ENCODE measurements at regions not wholly inside any gene's neighbourhood (a gene's known extent, or its start where the extent isn't known, plus 50 kb on each side); places are given as distances from the start of the nearest gene placed in this dataset.

DNA sequence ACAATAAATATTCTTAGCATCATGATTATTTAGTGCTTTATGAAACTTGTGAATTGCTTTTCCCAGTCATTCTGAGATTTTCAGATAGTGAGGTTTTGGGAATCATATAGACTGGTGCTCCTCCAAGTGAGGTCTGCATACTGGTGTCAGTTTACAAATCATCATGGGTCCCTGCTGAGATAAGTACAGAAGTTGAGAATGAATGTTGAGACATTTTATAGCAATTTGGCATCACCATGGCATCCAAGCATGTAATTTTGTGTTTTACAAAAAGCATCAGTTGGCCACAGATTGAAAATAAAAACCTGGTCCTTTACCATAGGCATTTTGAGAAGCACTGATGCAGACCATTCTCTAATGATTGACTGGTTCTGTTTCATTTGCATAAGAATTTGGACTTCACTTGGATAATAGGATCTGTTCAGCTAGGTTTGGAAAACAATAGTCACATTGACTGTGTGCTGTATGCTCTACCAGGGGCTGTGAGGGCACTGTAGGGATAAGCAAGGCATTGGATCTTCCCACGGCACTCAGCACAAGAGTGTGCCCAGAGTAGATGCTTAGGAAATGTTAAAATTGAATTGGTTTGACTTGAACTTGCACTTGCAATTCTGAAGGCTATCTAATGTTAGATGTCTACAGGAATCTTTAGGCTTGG, 79.0 kb upstream of the JUN start:
- DNase-seq: no peak

DNA sequence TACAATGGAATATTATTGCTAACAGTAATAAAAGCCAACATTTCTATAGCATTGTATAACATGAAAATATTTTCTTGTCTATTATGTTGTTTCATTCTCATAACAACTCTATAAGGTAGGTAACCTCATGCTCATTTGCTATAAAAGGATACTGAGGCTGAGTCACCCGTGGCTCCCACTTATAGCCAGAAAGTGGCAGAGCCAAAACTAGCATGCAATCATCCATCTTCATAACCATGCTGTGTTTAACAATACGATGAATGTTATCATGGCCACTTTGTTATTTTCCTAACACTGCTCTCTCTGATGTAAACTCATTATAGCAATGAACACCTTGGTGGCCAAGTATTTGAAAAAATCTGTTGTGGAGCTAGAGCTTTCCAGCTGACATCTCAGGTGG, 80.8 kb upstream of the JUN start:
- no peak for DNase-seq

DNA sequence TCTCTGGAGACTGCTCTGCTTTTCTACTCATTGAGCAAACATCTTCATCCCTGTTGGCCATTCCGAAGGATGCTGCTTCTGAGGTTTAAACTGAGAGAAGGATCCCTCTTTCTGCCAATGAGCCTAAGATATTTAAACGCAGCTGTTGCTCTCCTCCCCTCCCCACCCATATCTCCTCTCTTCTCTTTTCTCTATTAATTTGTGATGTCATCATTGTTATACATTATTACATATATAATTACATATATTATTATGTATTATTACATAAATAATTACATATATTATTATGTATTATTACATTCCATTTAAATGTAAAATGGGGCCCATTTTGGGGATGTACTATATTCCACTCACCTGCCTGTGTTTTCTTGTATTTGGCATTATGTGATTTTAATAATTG, 82.7 kb upstream of the JUN start:
- no peak for DNase-seq

DNA sequence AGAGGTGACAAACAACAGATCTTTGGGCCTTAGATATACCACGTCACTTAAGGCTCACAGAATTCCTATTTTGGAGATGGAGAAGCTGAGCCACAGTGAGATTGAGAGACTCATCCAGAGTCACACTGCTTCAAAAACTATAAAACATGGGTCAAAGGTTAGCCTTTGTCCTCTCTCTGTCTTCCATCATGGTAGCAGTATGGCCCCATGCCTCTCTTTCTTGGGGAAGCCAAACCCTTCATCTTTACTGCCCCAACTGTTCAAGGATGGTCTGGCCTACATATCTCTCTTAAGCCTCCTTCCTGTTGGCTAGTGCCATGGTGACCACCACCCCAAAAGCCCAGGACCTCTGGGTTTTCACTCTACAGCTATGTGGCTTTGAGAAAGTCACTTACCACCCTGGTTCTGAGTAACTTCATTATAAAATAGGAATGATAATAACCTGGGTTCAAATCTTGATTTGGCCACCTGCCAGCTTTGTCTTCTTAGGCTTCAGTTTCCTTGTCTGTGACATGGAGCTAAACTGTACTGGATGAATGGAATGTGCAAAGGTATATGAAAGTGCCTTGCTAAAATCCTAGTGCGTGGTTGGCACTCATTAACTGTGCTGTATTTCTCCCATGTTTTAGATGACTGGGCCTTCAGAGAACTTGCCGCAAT, 85.9 kb upstream of the JUN start:
- DNase-seq: no peak

DNA sequence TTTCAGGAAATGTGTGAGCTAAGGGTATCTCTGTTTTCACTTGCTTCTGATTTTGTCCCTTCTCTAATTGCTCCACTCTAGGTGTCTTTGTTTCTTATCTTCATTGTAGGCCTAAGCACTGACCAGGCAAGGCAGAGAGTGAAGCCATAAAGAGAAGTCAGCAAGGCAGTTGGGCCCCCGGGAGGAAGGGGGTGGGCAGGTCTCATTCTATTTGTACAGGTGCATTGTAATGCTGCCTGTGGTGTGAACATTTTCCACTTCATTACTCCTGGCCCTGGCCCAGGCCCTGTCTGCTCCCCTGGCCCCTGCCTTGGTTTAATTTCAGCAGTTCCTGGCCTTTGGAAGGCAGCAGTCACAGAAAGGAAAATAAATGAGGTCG, 86.4 kb upstream of the JUN start:
- DNase-seq: no peak

DNA sequence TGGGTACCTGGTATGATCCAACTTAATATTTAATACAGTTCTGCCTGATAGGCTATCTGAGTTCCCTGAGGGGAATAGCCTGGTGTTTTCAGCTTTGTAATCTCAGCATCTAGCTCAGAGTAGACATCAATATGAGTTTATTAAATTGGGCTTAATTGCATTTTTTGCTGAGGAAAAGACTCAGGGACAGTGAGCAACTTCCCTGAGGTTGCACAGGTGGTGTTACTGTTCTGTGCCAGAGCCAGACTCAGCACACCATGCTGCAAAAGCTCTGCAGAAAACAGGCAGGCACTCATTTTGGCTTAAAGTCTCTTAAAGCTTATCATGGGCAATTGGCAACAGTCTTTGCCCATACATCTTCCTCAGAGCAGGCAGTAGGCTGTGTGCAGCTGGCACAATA, 90.5 kb upstream of the JUN start:
- DNase-seq: no peak

DNA sequence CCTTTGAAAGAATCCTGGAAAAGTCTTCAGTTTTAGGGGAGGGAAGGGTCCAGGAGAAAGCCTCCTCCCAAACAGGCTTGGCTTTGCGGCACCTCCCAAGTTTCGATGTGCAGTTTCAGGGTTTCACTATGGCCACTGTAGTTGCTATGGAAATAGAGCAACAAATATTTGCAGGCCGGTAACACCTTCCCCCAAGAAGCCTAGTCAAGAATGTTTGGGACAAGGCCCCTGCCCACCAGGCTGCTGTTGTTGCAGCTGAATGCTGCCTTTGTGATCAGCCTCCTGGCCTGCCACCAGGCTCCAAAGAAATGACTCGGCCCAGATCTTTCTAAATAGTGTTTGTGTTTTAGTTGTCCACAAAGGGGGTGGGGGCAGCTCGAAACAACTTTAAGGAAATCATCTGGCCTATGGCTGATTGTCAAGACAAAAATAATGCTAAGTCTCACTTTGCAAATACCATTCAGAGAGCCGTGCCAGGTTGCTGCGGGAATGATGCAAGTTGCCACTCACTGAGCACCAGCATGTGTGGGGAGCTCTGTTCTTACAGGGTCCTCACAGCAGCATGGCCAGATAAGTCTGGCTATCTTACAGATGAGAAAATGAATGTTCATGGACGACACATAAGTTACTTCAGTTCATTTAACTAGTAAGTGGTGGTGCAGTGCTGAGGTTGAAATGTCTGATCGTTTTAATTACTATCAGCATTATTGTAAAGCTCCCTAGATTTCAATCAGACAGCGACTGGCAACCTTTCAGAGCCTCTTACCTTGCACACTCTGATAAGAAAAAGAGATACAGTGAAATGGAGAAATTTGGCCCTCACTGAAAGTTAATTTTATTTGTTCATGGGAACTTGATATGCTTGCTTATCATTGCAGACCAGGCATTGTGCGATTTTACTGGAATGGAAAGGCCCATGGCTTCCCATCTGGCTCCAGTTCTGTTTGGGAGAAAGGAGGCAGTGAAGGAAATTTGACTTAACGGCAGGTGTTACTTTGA, 91.2 kb upstream of the JUN start:
- no peak for DNase-seq

DNA sequence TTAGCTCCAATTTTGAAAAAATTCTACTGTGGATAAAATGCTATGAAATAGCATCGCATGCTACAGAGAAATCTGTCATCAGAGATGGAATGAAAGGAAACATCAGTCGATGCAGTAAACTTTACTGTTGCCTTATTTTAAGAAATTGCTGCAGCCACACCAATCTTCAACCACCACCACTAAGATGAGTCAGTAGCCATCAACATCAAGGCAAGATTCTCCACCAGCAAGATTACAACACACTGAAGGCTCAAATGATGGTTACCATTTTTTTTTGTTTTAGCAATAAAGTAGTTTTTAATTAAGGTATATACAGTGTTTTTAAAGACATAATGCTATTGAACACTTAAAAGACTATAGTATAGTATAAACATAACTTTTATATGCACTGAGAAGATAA, 95.6 kb upstream of the JUN start:
- DNase-seq: no peak

DNA sequence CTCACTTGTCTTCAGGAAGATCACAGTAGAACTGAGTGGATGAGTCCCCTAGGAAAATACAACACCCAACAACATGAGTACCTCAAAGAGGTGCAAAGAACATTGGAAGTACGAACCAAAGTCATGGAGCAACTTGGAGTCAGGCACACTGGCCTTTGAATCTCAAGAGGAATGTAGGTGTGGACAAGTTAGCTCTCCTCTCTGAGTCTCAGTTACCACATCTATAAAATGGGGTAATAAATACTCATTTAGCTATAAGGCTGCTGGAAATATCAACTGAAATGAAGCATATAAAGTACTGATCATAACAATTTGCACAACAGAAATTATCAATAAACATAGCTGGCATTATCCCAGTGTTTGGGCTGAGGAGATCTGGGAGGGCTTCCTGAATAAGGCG, 96.7 kb upstream of the JUN start:
- DNase-seq: no peak

DNA sequence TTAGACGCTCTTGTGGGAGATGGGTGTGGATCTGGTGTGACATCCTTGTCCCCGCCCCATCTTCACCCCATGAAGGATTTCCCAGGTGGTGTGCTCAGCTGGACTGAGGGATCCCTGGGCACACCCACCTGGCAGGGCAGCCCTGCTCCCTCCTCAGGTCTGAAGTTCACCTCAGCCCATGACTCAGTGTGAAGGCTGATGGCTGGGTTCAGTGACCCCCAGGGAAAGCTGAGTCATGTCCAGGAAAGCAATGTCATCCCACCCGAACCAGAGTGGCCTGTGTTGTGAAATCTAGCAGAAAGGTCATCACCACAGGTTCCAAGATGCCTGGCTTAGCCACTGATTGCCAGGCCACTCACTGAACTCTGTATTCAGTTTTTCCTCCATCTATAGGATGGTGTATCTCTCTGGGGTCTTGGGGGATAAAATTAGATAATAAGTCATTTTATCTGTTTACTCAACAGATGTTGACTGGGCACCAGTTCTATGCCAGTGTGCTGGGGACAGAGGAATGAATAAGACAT, 97.7 kb upstream of the JUN start:
- peak; percentile 28 to 51 for DNase-seq

DNA sequence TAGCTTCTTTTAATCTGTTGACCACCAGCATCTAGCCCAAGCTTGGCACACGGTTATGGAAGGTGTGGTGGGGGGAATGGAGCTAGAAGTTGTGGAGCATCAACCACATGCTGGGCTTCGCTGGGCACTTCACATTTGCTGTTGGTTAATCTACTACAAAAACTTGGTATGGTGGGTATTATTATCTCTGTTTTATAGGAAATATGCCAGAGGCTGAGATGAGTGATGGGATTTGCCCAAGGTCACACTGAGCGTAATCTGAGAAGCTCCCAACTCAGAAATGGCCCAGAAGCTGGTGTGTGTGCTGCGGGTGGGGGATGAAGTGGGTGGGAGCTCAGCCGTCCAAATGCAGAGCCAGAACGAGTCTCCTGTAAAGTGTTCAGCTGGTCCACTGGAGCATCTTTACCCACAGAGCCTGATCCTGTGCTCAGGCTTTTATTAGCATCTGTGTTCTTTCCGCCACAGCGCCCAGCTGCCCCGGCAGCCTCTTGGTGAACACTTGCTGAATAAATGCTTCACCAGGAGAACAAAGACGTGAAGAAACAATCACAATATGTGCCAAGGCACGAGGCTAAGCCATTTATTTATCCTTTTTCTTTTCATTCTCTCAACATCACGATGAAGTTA, 98.6 kb upstream of the JUN start:
- DNase-seq: no peak

DNA sequence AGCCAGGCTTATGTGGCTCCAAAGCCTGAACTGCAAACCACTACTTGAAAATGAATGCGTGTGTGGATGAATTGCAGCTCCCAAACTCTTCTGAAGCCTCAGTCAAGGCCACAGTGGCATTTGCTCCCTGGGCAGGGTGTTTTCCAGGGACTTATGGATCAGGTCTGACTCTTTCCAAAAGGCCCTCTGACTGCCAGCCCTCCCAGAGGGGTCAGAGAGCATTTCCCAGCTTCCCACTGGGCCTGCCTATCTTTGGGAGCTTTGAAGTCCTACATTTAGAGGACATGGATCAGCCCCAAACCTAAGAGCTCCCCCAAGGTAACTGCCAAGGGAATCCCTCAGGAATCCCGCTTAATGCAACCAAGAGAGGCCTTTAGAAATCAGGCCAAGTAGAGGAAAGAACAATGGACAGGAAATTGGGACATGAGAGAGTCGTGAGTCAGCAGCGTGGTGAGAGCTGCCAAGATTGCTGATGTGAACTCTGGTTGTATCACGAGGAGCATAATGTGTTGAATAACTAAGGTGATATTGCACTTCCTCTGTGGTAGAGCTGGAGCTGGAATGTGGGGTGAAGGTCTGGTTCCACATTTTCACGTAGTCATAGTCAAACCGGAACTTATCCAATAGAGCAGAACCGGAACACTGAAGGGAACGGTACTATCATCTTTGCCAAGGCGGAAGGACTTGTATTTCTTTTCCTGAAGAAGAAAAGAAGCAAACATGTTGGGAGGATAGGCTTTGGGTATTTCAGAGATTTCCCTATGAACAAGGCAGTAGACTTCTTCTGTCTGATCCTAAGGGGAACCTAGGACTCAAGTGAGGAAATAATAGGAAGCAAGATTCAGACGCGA, 99.4 kb upstream of the JUN start:
- DNase-seq: peak; percentile 55 to 89

DNA sequence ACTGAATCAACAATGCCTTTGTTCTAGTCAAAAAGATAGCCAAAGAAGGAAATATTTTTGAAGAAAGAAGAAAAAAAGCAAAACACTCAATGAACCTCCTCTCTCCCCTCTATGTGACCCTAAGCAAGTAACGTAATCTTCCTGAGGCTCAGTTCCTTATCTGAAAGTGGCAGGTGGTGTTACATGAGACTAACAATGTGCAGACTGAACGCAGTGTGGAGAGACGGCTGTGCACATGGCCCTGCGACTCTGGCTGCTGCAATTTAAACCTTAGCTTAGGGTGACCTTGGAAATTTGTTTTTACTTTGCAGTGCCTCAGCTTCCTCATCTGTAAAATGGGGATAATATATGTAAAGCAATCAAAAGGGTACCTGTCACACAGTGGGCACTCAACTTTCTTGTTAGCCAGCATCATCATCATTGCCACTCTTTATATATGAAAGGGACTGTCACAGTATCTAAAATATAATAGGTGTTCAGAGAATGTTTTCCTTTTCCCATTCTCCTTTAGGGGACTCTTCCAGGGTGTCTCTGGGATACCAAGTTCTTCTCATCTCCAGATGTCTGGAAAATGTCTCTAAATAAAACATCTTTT, 100.1 kb upstream of the JUN start:
- no peak for DNase-seq

DNA sequence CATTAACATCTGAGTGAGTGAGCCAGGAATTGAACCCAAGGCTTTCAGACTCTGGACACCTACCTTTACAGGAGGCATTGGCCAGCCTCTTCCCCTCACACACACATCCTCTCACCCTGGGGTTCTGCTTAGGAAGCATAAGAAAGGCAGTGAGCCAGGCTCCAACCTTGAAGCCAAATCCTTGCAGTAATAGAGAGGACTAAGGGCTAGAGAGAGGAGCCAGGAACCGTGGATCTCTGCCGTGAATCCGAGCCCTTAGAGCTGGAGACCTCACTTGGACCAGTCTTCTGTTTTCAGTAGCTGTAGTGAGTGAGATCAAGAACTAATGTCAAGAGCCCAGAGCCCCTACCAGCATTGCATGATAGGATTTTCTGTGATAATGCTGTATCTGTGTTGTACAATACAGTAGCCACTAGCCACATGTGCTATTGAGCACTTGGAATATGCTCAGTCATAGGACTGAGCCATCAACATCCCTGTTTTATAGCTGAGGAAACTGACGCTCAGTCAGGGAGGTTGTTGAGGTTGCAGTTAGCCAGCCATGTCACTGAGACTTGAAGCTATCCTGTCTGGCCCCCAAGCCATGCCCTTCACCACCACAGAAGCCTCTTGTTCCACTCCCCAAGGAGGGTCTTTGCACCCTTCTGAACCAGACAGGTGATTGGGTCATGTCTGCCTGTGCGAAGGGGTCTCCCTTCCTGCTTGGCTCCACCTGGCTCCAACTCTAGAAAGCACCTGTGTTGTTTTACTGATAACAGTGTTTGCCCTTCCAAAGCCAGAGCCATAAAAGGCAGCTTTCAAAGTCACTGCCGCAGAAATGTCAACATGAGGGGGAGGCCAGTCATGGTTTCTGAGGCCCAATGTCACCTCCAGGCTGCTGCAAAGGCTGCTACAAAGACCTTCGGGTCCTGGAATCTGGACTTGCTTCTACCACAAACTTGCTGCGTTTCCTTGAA, 101.1 kb upstream of the JUN start:
- DNase-seq: no peak

DNA sequence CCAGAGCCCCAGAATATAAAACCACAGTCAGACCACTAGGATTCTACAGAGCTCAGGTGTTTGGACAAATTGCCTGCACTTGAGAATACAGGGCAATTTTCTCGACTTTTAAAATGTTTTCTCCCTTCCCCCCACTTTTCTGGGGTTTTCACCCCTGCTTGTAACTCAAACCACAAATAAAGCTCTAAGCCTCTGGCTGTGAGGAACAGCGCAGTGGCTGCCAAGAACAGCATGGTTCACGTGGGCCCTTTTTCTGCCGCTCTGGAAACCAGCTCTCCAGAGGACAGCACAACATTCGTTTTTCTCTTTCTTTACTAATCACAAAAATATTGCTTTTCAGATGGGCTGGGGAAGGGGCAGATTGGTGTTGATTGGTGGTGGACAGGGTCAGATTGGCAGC, 102.2 kb upstream of the JUN start:
- DNase-seq: no peak

DNA sequence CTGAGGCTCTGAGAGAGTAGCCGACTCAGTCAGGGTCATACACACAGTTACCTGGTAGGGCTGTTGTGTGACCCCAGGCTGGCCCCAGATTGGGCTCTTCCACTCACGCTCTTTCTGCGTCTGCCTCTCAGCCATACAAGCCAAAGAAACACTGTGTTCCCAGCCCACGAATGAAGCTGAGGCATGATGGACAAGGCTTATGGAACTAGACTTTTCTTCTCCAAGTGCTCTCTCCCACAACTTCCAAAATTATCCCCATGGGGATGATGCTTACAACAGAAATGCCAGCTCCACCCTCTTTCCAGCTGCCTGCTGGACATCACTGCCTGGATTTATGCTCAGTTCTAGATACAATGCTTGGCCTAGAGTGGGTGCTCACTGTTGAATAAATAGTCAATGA, 102.8 kb upstream of the JUN start:
- DNase-seq: no peak

DNA sequence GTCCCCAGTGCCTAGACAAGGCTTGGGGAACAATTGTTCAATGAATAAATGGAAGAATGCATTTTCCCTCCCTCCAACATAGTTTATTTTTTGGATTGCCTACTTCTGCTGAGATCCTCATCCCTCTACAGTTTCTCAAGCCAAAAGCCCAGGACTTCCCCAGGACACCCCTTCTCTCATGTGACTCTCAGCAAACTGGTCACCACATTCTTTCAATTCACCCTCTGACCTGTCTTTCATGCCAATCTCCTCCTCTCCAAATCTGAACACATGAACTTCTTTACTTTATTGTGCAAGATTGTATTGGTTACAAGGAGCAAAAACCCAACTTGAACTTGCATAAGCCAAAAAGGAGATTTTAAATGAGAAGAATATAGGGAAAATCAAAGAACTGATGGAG, 103.2 kb upstream of the JUN start:
- no peak for DNase-seq

DNA sequence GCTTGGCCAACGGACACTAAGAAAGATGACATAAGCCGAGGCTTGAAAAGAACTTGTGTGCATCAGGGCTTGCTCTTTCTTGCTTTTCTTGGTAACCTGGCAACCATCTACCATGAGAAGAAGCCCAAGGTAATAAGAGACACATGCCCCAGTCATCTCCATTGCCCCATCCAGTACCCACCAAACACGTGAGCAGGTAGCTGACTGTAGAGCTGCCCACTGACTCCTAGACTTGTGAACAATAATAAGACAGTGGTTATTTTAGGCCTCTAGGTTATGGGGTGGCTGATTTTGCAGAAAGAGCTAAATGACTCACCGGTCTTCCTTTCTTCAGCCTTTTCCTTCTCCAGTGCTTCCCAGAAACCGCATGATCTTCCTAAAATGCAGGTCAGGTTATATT, 105.0 kb upstream of the JUN start:
- no peak for DNase-seq

DNA sequence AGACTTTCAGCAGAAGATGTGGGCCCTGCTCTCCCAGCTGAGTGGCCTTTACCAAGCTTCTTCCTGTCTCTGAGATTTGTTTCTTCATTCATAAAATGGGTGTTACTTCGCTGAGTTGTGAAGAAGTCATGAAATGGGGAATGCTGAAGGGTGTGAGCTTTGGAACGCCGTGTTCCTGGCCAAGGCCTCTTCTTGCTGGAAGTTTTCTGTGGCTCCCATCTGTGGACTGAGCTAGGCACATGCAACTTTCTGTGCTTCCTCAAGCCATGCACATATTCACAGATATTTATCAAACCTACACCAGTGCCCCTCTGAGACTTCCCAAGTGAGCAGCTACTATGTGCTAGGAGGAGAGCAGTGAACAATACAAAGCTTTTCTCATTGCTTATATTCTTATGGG, 106.3 kb upstream of the JUN start:
- no peak for DNase-seq

DNA sequence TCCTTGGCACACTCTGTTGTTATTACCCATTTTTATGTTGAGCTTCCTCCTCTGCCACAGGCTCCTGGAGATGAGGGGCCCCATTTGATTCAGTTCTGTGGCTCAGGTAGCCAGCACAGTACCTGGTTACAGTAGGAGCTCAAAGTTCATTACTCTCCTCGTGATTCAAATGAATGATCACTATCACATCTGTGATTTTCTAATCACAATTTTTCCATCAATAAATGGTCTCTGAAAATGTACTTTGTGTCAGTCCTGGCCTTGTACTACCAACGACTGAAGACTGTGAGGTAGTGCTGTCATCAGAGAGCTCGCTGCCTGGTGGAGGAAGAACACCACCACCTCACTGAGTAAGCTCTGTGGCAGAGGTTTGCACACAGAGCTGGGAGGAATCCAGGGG, 106.8 kb upstream of the JUN start:
- DNase-seq: no peak

DNA sequence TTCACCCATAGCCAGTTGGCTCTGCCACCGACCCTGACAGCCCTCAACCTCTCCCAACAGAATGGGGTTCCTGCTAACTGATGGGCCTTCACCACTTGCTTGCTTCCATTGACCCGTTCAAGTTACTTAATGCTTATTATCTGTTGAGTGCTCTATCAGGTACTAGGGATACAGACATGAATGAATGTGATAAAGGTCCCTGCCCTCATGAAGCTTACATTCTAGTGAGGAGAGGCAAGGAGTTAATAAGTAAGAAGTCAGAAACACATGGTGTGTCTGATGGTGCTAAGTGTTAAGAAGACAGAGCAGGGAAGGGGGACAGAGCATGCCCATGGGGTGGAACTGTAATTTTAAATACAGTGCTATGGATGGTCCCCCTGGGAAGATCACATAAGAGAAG, 107.5 kb upstream of the JUN start:
- no peak for DNase-seq

Measured in SW 1271 (cell line).